Nephron (organoid): ENCODE measurements at regions not wholly inside any gene's neighbourhood (a gene's known extent, or its start where the extent isn't known, plus 50 kb on each side); places are given as distances from the start of the nearest gene placed in this dataset.
A peak's percentile ranks its signal among the peaks of the same experiment; 100 is the strongest.

Experiments used
- H3K27ac Mint-ChIP-seq, 3 experiments: 2 replicates each; pipeline ENCODE4 v1.8.0; 2020; ENCODE audit warnings: mixed read lengths in 3 of 3, mild to moderate bottlenecking in 2 of 3, moderate library complexity in 1 of 3
- H3K27me3 Mint-ChIP-seq: 2 replicates; pipeline ENCODE4 v1.8.0; 2021; ENCODE audit warnings: low read depth, mild to moderate bottlenecking, moderate library complexity, mixed read lengths
- H3K36me3 Mint-ChIP-seq: 2 replicates; pipeline ENCODE4 v1.8.0; 2020; ENCODE audit warnings: low read depth, mixed read lengths
- H3K4me1 Mint-ChIP-seq: 2 replicates; pipeline ENCODE4 v1.8.0; 2020; ENCODE audit warnings: mixed read lengths
- H3K4me3 Mint-ChIP-seq, 3 experiments: 2 replicates each; pipeline ENCODE4 v1.8.0; 2020; ENCODE audit warnings: mild to moderate bottlenecking in 3 of 3, mixed read lengths in 3 of 3, moderate library complexity in 2 of 3
- H3K9me3 Mint-ChIP-seq: 2 replicates; pipeline ENCODE4 v1.8.0; 2020; ENCODE audit warnings: mixed read lengths
- CTCF ChIP-seq, 3 experiments: fragments of 200-600 bp; sonication (generic); IDR thresholded peaks; one replicate each; pipeline ENCODE4 v1.5.0; 2021; ENCODE audit warnings: antibody characterized with exemption in 3 of 3; ENCODE audit not compliant: unreplicated experiment in 3 of 3

GRCh38 chr4:81665045-81665444 lies 193.3 kb upstream of the RASGEF1B start:
- peaks cover 49% of the 10 kb centered on the region for H3K4me1 Mint-ChIP-seq
- peaks cover 3% of the 10 kb centered on the region for H3K27me3 Mint-ChIP-seq
- H3K36me3 Mint-ChIP-seq = no peaks in the 10 kb centered on the region
- no peak for TF ChIP-seq CTCF (IDR thresholded peaks at IDR 0.05; ENCODE audit: unreplicated experiment in 3 of 3)
- peak overlapping the region in 1 of 3 experiments; percentile 27 for H3K27ac Mint-ChIP-seq
- no peak overlapping the region for H3K4me3 Mint-ChIP-seq
- H3K9me3 Mint-ChIP-seq = no peaks in the 10 kb centered on the region

GRCh38 chr4:81664079-81664478 lies 192.4 kb upstream of the RASGEF1B start:
- no peaks in the 10 kb centered on the region for H3K9me3 Mint-ChIP-seq
- H3K4me3 Mint-ChIP-seq = no peak overlapping the region
- H3K36me3 Mint-ChIP-seq = no peaks in the 10 kb centered on the region
- H3K4me1 Mint-ChIP-seq = peaks cover 48% of the 10 kb centered on the region
- H3K27me3 Mint-ChIP-seq = peaks cover 3% of the 10 kb centered on the region
- H3K27ac Mint-ChIP-seq = no peak overlapping the region
- TF ChIP-seq CTCF (IDR thresholded peaks at IDR 0.05; ENCODE audit: unreplicated experiment in 3 of 3) = no peak

GRCh38 chr4:81663368-81663767 lies 191.7 kb upstream of the RASGEF1B start:
- Mint-ChIP-seq H3K27me3 (peaks cover 3% of the 10 kb centered on the region), H3K36me3 (no peaks in the 10 kb centered on the region), H3K27ac (no peak overlapping the region), H3K4me1 (peaks cover 46% of the 10 kb centered on the region), H3K4me3 (no peak overlapping the region), H3K9me3 (peaks cover 6% of the 10 kb centered on the region)
- TF ChIP-seq CTCF (IDR thresholded peaks at IDR 0.05; ENCODE audit: unreplicated experiment in 3 of 3) = no peak

- H3K36me3 Mint-ChIP-seq = no peaks in the 10 kb centered on the region
- peaks cover 14% of the 10 kb centered on the region for H3K4me1 Mint-ChIP-seq
- no peak overlapping the region for H3K27ac Mint-ChIP-seq
- no peak overlapping the region for H3K4me3 Mint-ChIP-seq
- no peak for TF ChIP-seq CTCF (IDR thresholded peaks at IDR 0.05; ENCODE audit: unreplicated experiment in 3 of 3)
- H3K27me3 Mint-ChIP-seq = no peaks in the 10 kb centered on the region
- H3K9me3 Mint-ChIP-seq = peaks cover 13% of the 10 kb centered on the region
Measured at GRCh38 chr4:81659051-81659450, 187.3 kb upstream of the RASGEF1B start.

- H3K27me3 Mint-ChIP-seq = no peaks in the 10 kb centered on the region
- H3K27ac Mint-ChIP-seq = peak overlapping the region; percentile 52 to 87 (median 78)
- TF ChIP-seq CTCF (IDR thresholded peaks at IDR 0.05; ENCODE audit: unreplicated experiment in 3 of 3) = no peak
- no peaks in the 10 kb centered on the region for H3K36me3 Mint-ChIP-seq
- H3K4me1 Mint-ChIP-seq = peaks cover 56% of the 10 kb centered on the region
- H3K9me3 Mint-ChIP-seq = peaks cover 5% of the 10 kb centered on the region
- peak overlapping the region in 2 of 3 experiments; percentile 0 to 52 for H3K4me3 Mint-ChIP-seq
Measured at GRCh38 chr4:81652069-81652478, 180.4 kb upstream of the RASGEF1B start.

- Mint-ChIP-seq H3K4me3 (no peak overlapping the region), H3K27me3 (no peaks in the 10 kb centered on the region), H3K9me3 (peaks cover under 1% of the 10 kb centered on the region), H3K36me3 (no peaks in the 10 kb centered on the region), H3K4me1 (peaks cover 56% of the 10 kb centered on the region), H3K27ac (peak overlapping the region in 2 of 3 experiments; percentile 18 to 87)
- TF ChIP-seq CTCF (IDR thresholded peaks at IDR 0.05; ENCODE audit: unreplicated experiment in 3 of 3) = no peak
Measured at GRCh38 chr4:81651243-81651899, 179.7 kb upstream of the RASGEF1B start.
